GM18508 (cell line): ENCODE measurements at regions not wholly inside any gene's neighbourhood (a gene's known extent, or its start where the extent isn't known, plus 50 kb on each side); places are given as distances from the start of the nearest gene placed in this dataset.

Source experiments
- ATAC-seq: cut with Tn5 transposase; IDR thresholded peaks from one replicate; pipeline ENCODE4 v1.9.1; 2021; ENCODE audit warnings: moderate number of reproducible peaks; ENCODE audit not compliant: insufficient read depth, unreplicated experiment

DNA sequence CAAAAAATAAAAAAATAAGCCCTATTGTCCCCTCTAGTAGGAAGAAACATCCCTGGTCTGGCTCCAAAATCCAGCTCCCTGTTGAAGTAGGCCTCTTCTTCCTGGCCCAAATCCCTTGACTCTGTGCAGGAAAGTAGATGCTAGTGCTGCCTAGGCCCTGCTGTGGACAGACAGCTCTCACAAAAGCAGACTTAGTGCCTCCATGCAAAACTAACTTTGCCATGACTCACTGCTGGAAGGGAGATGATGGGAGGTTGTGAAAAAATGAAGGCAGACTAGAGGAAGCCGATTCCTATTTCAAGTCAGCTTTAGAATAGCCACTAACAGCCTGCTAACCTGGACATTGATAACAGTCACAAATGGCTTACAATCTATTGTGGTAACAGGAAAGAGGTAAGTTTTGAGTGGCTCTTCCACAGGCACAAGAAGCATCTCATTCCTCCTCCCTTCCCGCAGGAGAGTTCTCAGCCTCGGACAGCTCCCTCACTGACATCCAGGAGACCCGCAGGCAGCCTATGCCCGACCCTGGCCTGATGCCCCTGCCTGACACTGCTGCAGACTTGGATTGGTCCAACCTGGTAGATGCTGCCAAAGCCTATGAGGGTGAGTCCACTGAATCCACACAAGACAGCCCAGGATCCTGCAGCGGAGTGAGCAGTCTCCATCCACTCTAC is 198.9 kb upstream of the RGS6 start:
- no peak for ATAC-seq

DNA sequence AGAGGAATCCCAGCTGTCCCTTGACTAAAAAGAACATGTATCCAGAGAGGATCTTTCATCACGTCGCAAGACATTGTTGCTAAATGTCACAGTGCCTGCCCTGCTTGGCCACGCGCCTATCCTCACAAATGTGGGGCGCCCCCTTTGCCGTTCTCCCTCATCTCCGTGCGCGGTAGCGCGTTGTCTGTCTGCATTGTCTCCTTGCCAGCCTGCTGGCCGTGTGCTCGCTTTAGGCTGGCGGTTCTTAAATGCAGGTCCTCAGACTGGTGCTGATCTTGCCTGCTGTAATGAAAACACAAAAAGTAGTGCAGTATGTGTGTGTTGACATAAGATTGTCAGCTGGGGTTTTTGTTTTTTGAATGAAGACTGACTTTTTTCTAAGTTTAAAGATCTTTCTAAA is 198.2 kb upstream of the RGS6 start:
- ATAC-seq, result no peak

DNA sequence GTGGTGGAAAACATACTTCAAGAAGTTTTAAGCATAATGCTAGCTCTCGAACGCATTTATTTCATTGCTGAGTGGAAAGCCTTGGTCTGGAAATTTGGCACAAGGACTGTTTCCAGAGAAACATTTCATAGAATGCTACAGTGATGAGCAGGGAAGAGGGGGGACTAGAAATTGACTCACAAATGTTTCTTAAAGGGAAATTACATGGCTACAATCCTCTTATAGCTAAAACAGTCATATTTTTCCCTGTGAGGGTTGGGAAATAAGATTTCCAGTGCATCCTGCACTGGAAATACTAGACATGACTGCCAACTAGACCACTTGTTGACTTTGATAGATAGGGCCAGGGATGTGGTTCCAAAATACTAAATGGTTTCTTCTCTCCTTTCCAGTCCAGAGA is 197.3 kb upstream of the RGS6 start:
- no peak for ATAC-seq

DNA sequence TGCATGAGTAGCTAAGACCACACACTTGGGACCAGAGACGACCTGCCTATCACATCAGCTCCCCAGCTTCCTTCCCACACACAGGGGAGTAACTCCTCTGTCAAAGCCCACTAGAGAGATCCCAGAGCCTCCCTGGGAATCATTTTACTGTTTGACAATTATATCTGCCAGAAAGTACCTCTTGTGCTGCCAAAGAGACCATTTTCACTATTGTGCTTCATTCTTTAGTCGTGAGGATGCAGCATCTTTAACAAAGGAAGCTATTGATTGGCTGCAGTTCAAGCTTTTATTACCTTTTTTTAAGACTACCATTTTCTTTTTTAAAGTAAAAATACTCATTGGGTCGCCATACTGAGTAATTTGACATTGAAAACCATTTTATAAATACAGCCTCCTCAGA is 194.5 kb upstream of the RGS6 start:
- no peak for ATAC-seq

DNA sequence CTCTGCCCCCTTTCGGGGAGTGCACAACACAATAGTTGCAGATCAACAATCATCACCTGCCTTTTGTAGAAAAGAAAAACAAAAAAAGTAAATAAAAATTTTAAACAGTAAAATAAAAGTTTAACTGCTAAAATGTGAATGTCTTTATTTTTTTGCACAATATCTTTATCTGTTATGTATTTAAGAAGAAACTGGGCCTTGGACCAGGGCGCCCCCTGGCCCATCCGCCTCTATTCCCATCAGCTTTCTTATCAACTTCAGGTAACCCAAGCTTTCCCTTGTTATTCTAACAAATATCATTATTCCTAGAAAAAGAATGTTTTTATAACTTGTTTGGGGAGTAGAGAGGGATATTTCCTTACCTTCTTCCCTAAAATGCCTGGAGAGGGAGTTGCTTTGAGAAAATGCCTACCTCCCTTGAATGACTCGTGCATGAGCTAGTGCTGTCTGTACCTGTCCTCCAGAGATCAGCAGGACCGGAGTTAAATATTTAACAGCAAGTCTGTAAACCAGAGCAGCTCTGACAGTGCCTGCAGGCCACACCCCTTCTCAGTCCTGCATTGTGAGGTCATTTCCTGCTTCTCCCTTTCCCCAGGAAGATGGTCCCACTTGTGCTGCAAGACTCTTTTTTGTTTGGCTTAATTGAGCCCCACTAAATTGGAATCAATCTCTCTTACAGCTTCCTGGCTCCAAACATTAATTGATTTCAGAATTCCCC is 192.8 kb upstream of the RGS6 start:
- ATAC-seq, result no peak

DNA sequence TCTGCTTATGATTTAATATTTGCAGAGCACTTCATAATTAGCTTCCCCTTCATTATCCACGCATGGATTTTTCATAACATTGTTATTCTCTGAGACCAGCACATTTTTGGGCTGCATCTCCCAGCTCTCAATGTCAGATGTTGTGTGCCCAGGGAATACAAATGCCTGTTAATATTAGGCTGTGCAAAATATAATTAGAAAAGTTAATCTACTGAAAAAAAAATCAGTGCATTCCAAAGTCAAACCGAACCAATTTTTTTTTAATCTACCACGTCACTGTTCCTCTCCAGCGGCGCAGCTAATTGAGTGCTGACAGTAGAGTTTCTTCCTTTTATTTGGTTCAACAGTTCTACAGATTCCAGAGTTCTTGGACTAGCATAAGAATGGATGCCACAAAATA is 191.0 kb upstream of the RGS6 start:
- ATAC-seq, result no peak

DNA sequence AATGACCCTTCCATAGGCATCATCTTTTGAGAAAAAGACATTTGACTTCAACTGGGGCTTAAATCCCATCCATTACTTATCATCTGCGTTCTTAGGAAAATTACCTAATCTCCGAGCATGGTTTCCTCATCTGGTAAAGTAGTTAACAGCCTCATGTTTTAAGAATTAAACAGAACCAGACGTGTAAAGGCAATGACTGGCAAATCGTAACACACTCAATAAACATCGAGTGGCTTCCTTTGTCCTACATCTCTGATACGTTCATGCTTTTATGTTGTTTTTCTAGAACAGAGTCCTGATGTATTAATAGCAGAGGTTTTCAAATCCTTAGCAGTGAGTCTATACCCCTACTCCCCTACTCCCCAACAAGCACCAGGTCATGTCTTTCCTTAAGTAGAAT is 189.7 kb upstream of the RGS6 start:
- ATAC-seq, result no peak

DNA sequence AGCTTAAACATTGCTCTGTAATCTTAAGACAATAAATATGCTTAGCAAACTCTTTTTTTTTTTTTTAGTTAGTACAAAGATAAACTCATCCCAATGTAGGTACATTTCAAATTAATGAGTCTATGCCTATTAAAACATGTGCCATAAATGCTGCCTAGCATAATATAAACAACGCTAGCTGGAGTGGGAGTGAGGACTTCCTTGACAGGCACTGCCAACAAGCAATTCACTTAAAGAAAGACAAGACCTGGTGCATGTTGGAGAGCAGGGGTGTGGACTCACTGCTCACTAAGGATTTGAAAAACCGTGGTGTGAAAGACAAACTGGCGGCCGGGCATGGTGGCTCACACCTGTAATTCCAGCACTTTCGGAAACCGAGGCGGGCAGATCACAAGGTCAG is 187.2 kb upstream of the RGS6 start:
- no peak for ATAC-seq

DNA sequence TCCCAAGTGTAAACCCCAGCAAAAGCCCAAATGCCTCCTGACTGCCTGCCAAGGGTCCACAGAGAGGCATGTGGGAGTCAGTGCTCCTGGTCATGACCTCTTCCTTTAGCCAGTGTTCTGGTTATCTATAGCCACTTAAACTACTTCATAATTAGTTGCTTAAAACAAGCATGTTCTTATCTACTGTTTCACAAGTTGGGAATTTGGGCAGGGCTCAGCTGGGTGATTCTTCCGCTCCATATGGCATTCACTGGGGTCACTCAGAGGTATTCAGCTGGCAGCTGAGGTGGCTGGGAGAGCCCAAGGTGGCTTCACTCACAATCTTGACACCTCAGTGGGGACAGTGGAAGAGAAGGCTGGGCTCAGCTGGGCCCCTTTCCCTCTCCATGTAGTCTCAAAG is 184.0 kb upstream of the RGS6 start:
- ATAC-seq, result no peak

DNA sequence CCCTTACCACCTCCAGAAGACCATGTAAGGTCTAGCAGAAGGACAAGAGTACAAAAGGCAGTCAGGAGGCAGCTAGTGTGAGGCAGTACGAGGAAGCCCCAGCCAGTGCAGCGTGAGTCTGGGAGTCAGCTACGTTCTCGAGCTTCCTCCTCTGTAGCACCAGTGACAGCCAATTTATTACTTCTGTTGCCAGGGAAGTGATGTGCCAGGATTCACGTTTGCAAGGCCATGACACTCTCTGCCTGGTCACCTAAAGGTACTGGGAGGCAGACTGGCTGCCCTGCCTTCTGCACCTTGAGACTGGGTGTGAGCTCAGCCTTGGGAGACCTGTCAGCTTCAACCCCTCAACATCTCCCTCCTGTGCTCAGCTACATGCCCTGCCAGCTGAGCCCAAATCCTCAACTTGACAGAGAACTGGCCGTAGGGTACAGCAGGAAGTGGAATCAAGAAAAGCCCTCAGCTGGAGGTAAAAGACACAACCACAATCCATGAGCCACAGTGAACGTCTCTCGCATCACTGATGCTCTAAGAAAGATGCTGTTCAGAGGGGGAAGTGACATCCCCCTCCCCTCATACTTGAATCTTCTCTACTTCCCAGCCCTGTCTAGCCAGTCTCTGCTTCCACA is 182.5 kb upstream of the RGS6 start:
- ATAC-seq, result no peak

DNA sequence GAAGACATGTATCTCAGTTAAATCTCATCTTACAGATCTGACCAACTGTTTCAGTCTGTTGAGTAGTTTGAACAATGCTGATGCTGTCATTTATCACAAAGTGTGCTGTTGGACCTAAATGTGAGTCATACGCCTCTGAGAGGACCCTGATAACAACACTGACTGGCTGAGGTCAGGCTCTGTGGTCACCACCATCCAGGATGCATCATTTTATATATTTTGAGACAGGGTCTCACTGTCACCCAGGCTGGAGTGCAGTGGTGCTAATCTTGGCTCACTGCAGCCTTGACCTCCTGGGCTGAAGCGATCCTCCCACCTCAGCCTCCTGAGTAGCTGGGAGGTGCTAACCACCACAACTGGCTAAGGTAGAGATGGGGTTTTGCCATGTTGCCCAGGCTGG is 181.0 kb upstream of the RGS6 start:
- no peak for ATAC-seq

DNA sequence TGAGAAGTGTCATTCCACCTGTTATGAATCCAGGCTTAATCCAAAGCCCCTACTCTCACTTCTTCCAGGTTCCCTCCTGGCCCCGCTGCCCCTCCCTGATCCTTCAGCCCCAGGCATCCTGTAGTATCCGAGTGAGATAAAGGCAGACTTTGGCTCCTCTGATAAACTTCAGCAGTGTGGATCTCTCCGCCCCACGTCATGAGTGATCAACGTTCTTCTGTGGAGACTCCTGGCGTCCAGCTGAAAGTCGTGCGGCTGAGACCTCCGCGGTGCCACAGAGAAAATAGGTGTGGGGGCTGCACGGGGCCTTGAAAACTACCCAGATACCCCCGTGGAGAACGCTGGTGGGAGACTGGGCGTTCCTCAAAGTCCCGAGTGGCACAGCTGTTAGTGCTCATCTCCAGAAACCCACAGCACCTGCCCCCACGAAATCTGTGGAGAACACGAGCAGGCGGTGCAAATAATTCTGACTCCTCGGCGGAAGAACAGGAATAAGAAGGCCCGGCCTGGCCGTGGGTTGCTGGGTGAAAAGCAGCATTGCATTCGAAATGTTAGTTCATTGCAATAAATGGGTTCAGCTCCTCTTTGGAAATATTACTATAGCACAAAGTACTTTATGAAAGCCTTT is 180.0 kb upstream of the RGS6 start:
- ATAC-seq, result no peak

DNA sequence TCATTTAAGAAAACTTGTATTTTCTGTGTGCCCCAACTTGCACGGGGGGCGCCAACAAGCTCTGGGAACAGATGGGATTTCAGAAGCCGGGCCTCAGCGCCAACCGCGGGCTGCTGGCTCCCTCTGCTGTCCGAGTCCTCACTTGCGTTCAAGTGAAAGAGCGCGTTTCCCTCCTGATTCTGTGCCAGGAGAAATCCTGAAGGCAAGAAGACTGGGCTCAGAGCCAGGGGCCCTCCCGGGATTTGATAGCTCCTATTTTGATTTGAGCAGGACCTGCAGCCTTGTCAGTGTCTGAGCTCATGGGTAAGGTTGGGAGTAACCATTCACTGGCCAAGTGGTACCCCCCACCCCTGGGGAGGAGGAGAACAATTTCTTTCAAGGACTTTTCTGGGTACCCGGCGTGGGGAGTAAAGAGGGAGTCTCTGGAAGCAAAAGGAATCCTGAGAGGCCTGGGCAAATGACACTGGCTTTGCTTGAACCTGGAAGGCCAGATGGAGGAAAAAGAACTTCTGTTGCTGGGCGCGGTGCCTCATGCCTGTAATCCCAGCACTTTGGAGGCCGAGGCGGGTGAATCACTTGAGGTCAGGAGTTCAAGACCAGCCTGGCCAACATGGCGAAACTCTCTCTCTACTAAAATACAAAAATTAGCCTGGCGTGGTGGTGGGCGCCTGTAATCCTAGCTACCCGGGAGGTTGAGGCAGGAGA is 179.0 kb upstream of the RGS6 start:
- no peak for ATAC-seq

DNA sequence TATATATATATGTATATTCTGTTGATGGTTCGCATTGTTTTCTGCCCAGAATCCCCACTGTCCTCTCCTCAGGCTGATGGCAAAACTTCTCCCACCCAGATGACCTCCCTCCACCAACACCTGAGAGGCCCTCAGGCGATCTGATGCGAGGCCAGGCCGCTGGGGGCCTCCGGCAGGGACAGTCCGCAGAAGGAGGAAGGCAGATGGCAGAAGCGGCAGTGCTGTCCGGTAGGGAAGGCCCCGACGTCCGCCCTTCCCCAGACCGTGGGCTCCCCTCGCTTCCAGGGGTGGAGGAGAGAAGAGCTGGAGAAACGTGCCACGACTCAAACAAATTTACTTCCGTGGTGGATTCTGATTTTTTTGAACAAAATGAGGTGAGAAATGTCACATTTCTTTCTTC is 178.3 kb upstream of the RGS6 start:
- no peak for ATAC-seq

DNA sequence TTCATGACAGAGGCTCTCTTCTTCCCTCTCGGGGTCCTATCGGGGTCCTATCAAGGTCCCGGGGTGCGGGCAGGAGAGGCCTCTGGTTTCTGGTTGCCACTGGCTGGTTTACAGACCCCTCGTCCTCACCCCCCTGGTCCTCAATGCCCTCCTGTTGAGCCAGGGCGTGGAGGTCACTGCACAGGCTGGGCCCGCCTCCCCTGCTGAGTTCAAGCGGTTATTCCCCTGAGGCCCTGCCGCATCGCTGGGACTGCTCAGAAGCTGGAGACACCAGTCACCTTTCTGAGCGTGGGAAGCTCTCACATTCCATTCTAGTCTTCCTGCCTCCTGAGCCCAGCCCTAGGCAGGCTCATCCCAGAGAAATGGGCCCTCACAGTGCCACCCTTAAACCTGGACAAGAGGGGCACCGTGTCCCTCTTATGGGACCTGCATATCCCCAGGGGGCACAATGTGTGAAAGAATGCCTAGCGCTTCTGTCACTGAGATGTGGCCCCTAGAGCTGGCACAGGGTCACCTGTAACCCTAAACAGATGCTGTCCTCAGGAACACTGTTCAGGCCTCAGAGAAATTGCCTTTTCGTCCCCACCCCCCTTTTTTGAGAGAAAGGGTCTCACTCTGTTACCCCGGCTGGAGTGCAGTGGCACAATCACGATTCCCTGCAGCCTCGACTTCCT is 177.7 kb upstream of the RGS6 start:
- ATAC-seq, result no peak

DNA sequence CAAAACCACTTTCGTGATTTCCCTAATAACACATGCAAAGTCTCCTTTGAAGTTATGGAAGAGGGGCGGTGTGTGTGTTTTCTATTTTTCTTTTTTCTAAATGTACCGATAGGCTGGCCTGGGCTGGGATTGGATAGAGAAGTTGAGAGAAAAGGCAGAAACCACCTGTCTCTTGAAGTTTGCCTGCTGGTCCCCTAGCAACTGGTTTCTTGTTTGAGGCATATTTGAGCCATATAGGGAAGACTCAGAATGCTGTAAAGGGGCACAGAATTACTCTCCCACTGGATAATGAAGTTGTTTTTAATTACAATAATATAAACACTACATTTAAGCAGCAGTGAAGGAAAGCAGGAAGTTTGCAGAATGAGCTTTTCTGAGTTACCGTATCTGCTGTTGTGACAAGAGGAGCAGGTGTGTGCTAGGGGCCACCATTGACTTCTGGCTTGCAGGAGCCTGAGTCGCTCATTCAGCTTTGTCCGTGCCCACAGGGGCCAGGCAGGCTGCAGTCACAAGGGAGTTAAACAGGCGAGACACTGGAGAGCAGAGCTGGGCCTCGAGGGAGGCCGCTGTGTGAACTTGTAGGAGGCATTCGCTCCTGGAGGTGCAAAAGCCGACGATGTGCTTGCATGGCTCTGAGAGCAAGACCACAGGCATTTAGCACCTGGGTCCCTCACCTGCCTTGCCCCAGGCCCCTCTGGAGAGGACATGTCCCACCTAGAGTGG is 173.8 kb upstream of the RGS6 start:
- no peak for ATAC-seq

DNA sequence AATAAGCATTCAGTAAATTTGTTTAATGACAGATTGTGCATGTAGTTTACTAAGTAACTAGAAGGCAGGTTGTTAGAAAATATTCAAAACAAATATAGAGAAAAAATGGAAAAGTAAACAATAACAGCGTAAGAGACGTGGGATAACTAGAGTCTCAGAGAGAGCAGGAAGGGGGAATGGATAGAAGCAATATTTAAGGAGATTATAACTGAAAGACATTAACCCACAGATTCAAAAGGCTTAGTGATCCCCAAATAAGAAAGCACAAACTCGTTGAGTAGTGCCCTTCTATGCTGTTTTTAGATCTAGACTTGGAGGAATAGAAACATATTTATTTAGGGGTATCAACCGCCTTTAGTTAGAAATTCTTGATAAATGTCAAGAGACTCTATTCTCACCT is 169.7 kb upstream of the RGS6 start:
- ATAC-seq, result no peak

DNA sequence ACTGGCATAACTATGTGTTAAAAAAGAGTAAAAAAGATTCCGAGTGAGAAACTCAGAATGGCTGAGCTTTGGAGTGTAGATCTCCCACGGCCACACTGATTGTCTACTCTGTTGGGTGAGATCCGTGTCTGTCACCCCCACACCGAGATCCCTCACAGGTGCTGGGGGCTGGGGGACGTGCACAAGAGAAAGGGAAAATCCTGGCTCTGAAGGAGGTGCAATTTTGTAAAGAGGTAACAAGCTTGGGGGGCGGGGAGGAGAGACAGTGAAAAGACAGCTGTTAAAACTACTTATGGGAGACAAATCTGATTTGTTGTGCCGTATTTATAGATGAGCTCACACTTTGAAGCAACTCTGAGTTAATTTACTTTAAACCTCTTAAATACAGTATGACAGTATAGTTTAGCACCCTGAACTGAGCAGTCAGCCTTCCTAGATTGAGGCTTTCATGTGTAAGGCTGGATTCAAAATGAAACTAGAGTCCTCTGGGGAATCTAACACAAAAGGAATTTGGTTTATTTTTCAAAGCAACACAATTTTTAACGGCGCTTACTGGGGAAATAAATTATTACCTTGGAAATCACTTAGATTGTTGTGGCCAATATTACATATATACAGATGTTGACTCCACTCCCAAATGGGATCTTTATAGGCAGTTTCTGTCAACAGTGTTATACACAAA is 167.4 kb upstream of the RGS6 start:
- no peak for ATAC-seq

DNA sequence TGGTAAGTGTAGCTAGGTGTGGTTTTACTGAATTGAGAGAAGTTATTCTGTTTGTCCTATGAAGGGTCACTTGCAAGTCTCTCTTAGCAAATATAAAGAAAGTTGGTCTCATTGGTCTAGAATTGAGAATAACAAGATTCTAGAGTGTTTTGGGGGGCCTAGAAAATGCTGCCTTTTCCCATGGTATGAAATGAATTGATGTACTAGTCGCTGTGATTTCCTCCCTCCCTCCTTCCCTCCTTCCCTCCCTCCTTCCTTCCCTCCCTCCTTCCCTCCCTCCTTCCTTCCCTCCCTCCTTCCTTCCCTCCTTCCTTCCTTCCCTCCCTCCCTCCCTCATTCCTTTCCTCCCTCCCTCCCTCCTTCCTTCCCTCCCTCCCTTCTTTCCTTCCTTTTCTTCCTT is 166.7 kb upstream of the RGS6 start:
- ATAC-seq, result no peak
